ENCODE measurements at regions not wholly inside any gene's neighbourhood (a gene's known extent, or its start where the extent isn't known, plus 50 kb on each side); places are given as distances from the start of the nearest gene placed in this dataset.

DNA sequence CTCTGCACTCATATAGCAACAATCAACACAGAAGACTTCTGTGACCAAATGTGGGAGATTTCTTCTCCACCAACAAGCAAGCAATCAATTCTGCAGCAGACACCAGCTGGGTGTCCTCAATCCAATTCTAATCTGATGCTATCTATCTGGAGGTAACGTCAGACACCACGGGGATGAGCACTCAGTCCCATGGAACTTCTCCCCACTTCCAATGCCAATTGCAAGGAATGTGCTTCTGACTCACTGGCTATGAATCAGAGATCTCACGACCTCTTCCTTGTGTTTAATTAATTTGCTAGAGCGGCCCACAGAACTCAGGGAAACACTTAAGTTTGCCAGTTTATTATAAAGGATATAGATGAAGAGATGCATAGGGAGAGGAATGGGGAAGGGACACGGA, 103.5 kb upstream of the SIRPG start:
- Histone ChIP-seq H2AFZ (ENCODE audit: low read length) (no peak overlapping the region), H3K27ac (ENCODE audit: low read depth, low read length) (no peak overlapping the region)
- TF ChIP-seq, protein P1, sequence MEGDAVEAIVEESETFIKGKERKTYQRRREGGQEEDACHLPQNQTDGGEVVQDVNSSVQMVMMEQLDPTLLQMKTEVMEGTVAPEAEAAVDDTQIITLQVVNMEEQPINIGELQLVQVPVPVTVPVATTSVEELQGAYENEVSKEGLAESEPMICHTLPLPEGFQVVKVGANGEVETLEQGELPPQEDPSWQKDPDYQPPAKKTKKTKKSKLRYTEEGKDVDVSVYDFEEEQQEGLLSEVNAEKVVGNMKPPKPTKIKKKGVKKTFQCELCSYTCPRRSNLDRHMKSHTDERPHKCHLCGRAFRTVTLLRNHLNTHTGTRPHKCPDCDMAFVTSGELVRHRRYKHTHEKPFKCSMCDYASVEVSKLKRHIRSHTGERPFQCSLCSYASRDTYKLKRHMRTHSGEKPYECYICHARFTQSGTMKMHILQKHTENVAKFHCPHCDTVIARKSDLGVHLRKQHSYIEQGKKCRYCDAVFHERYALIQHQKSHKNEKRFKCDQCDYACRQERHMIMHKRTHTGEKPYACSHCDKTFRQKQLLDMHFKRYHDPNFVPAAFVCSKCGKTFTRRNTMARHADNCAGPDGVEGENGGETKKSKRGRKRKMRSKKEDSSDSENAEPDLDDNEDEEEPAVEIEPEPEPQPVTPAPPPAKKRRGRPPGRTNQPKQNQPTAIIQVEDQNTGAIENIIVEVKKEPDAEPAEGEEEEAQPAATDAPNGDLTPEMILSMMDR (IDR thresholded peaks at IDR 0.05; ENCODE audit: extremely low read depth, low read depth, low read length) = no peak

GRCh38 chr20:1758765-1759164, 101.2 kb upstream of the SIRPG start:
- no peak overlapping the region for H3K4me3 ChIP-seq (ENCODE audit: insufficient read depth, low read length)
- no peaks in the 10 kb centered on the region for H3K36me3 ChIP-seq (ENCODE audit: insufficient read depth, low read length)
- TF ChIP-seq, protein P1 (IDR thresholded peaks at IDR 0.05; ENCODE audit: extremely low read depth, low read depth, low read length) = no peak
- no peaks in the 10 kb centered on the region for H4K20me1 ChIP-seq (ENCODE audit: insufficient read depth, low read length)
- no peaks in the 10 kb centered on the region for H3K9me3 ChIP-seq (ENCODE audit: low read depth, low read length)
- H3K27ac ChIP-seq (ENCODE audit: low read depth, low read length) = no peak overlapping the region
- H3K79me2 ChIP-seq (ENCODE audit: insufficient read depth, low read length) = no peaks in the 10 kb centered on the region
- DNase-seq (ENCODE audit: insufficient read length, low spot score, missing footprints) = no peak
- H3K4me1 ChIP-seq (ENCODE audit: insufficient read depth, low read length) = peaks cover 9% of the 10 kb centered on the region
- H2AFZ ChIP-seq (ENCODE audit: low read length) = no peak overlapping the region
- peaks cover 26% of the 10 kb centered on the region for H3K27me3 ChIP-seq (ENCODE audit: insufficient read depth, low read length)
- H3K4me2 ChIP-seq (ENCODE audit: insufficient read depth, low read length) = no peak overlapping the region

More for the DNA sequence above, 103.5 kb upstream of the SIRPG start:
- Histone ChIP-seq H3K4me3 (ENCODE audit: insufficient read depth, low read length) (no peak overlapping the region), H3K4me2 (ENCODE audit: insufficient read depth, low read length) (peak overlapping the region; percentile 5), H3K9me3 (ENCODE audit: low read depth, low read length) (no peaks in the 10 kb centered on the region), H3K36me3 (ENCODE audit: insufficient read depth, low read length) (no peaks in the 10 kb centered on the region), H3K27me3 (ENCODE audit: insufficient read depth, low read length) (peaks cover 3% of the 10 kb centered on the region), H3K79me2 (ENCODE audit: insufficient read depth, low read length) (no peaks in the 10 kb centered on the region), H3K4me1 (ENCODE audit: insufficient read depth, low read length) (peaks cover 13% of the 10 kb centered on the region), H4K20me1 (ENCODE audit: insufficient read depth, low read length) (no peaks in the 10 kb centered on the region)
- peak; percentile 77 for DNase-seq (ENCODE audit: insufficient read length, low spot score, missing footprints)

GRCh38 chr20:1757606-1758512, 100.3 kb upstream of the SIRPG start:
- H3K79me2 ChIP-seq (ENCODE audit: insufficient read depth, low read length) = no peaks in the 10 kb centered on the region

GRCh38 chr20:1757072-1757471, 99.5 kb upstream of the SIRPG start:
- Histone ChIP-seq H3K27me3 (ENCODE audit: insufficient read depth, low read length) (peaks cover 34% of the 10 kb centered on the region), H3K4me1 (ENCODE audit: insufficient read depth, low read length) (peaks cover 9% of the 10 kb centered on the region), H3K27ac (ENCODE audit: low read depth, low read length) (no peak overlapping the region), H3K9me3 (ENCODE audit: low read depth, low read length) (no peaks in the 10 kb centered on the region), H3K4me3 (ENCODE audit: insufficient read depth, low read length) (no peak overlapping the region), H4K20me1 (ENCODE audit: insufficient read depth, low read length) (no peaks in the 10 kb centered on the region), H3K79me2 (ENCODE audit: insufficient read depth, low read length) (no peaks in the 10 kb centered on the region), H2AFZ (ENCODE audit: low read length) (no peak overlapping the region), H3K36me3 (ENCODE audit: insufficient read depth, low read length) (no peaks in the 10 kb centered on the region), H3K4me2 (ENCODE audit: insufficient read depth, low read length) (no peak overlapping the region)
- DNase-seq (ENCODE audit: insufficient read length, low spot score, missing footprints) = no peak
- TF ChIP-seq, protein P1 (IDR thresholded peaks at IDR 0.05; ENCODE audit: extremely low read depth, low read depth, low read length) = no peak

More at GRCh38 chr20:1757606-1758512, 100.3 kb upstream of the SIRPG start:
- Histone ChIP-seq H3K4me2 (ENCODE audit: insufficient read depth, low read length) (no peak overlapping the region), H3K36me3 (ENCODE audit: insufficient read depth, low read length) (no peaks in the 10 kb centered on the region), H2AFZ (ENCODE audit: low read length) (no peak overlapping the region), H3K9me3 (ENCODE audit: low read depth, low read length) (no peaks in the 10 kb centered on the region), H3K4me1 (ENCODE audit: insufficient read depth, low read length) (peaks cover 9% of the 10 kb centered on the region), H3K27me3 (ENCODE audit: insufficient read depth, low read length) (peaks cover 33% of the 10 kb centered on the region), H4K20me1 (ENCODE audit: insufficient read depth, low read length) (no peaks in the 10 kb centered on the region), H3K4me3 (ENCODE audit: insufficient read depth, low read length) (no peak overlapping the region), H3K27ac (ENCODE audit: low read depth, low read length) (no peak overlapping the region)
- TF ChIP-seq, protein P1 (IDR thresholded peaks at IDR 0.05; ENCODE audit: extremely low read depth, low read depth, low read length) = no peak
- no peak for DNase-seq (ENCODE audit: insufficient read length, low spot score, missing footprints)

Data from osteoblast (primary cell).